HG03039 (cell line): ENCODE measurements at regions not wholly inside any gene's neighbourhood (a gene's known extent, or its start where the extent isn't known, plus 50 kb on each side); places are given as distances from the start of the nearest gene placed in this dataset.

Source experiments
- ATAC-seq: cut with Tn5 transposase; IDR thresholded peaks from one replicate; pipeline ENCODE4 v1.9.1; 2021; ENCODE audit warnings: mild to moderate bottlenecking, moderate library complexity; ENCODE audit not compliant: unreplicated experiment

GRCh38 chr20:60354024-60354580 lies 395.9 kb downstream of the CDH26 start:
- no peak for ATAC-seq

GRCh38 chr20:60358101-60358500 lies 399.9 kb downstream of the CDH26 start:
- ATAC-seq = no peak

GRCh38 chr20:60359010-60359409 lies 400.8 kb downstream of the CDH26 start:
- no peak for ATAC-seq

- ATAC-seq = no peak
Measured at GRCh38 chr20:60361761-60362395, 403.7 kb downstream of the CDH26 start.

- no peak for ATAC-seq
Measured at GRCh38 chr20:60362531-60362930, 404.3 kb downstream of the CDH26 start.

- no peak for ATAC-seq
Measured at GRCh38 chr20:60363698-60364097, 405.5 kb downstream of the CDH26 start.

- no peak for ATAC-seq
Measured at GRCh38 chr20:60365064-60365666, 406.9 kb downstream of the CDH26 start.

- no peak for ATAC-seq
Measured at GRCh38 chr20:60365882-60366281, 407.7 kb downstream of the CDH26 start.

GRCh38 chr20:60371384-60371783 lies 413.2 kb downstream of the CDH26 start:
- no peak for ATAC-seq

GRCh38 chr20:60372275-60372674 lies 414.1 kb downstream of the CDH26 start:
- ATAC-seq = no peak

- ATAC-seq = no peak
Measured at GRCh38 chr20:60372822-60373221, 414.6 kb downstream of the CDH26 start.

- no peak for ATAC-seq
Measured at GRCh38 chr20:60378620-60379019, 420.4 kb downstream of the CDH26 start.

- ATAC-seq = no peak
Measured at GRCh38 chr20:60381643-60382400, 423.6 kb downstream of the CDH26 start.

GRCh38 chr20:60389441-60389840 lies 431.2 kb downstream of the CDH26 start:
- no peak for ATAC-seq

GRCh38 chr20:60389882-60390281 lies 431.7 kb downstream of the CDH26 start:
- ATAC-seq = no peak

- no peak for ATAC-seq
Measured at GRCh38 chr20:60395991-60396390, 437.8 kb downstream of the CDH26 start.

- no peak for ATAC-seq
Measured at GRCh38 chr20:60400567-60400966, 442.3 kb downstream of the CDH26 start.

- ATAC-seq = no peak
Measured at GRCh38 chr20:60402189-60403058, 444.2 kb downstream of the CDH26 start.

GRCh38 chr20:60403105-60403741 lies 445.0 kb downstream of the CDH26 start:
- ATAC-seq = no peak

GRCh38 chr20:60407011-60407771 lies 449.0 kb downstream of the CDH26 start:
- no peak for ATAC-seq
